ENCODE measurements at regions not wholly inside any gene's neighbourhood (a gene's known extent, or its start where the extent isn't known, plus 50 kb on each side); places are given as distances from the start of the nearest gene placed in this dataset.
A peak's percentile ranks its signal among the peaks of the same experiment; 100 is the strongest.

DNA sequence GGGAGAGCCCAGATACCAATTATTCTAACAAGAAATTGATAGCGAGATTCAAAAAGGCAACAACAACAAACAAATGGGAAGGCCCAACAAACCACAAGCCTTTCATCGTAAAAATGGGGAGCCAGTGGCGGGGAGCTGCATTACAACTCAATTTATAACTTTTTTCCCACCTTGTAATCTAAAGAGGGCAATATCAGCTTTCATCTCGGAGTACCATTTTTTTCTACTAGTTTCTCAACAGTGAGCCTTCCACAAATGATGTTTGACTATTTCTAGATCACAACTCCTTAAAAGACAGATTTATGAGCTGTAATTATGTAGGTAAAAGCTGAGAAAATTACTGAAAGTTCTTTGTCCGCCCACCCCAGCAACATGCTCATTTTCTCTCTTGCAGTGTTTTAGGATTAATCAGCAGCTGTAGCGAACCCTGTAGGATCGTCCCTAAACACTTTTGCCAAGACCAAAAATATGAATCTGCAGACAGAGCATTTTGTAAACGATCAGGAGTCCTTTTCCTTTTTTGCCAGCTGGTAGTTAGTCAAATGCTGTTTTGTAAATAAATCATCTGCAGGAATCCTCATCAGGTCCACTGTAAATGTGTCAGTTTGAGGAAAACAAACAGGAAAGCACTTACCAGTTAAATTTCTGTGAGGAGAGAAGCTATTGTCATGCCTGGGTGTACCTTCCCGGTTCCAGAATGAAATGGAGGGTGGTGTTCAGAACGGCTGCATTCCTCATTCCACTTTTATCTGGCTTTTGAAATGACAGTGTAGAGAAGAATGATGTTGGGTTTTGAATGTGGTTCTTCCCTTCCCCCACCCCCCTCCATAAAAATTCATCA lies 53.2 kb downstream of the EEF1B2 start:
- FAIRE-seq (no peak), DNase-seq (ENCODE audit: low spot score) (peak; percentile 44)

DNA sequence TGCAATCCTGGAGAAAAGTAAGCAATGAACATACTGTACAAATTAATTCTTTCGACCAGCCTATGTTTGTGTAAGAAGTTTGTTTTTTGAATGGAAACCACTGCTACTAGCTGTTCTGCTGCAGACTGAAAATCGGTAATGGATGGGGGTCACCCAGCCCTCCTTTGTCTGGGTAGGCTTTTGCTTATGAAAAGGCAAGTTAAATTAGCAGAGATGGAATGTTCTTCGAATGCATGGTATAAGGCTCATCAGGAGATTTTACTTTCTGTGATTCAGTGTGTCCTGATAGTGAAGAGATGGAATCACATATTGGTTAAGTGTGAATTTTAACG lies 53.8 kb downstream of the EEF1B2 start:
- no peak for FAIRE-seq
- no peak for DNase-seq (ENCODE audit: low spot score)

- FAIRE-seq (no peak), DNase-seq (ENCODE audit: low spot score) (no peak)
Observed at GRCh38 chr2:206217166-206217565, 57.3 kb upstream of the ZDBF2 start.

DNA sequence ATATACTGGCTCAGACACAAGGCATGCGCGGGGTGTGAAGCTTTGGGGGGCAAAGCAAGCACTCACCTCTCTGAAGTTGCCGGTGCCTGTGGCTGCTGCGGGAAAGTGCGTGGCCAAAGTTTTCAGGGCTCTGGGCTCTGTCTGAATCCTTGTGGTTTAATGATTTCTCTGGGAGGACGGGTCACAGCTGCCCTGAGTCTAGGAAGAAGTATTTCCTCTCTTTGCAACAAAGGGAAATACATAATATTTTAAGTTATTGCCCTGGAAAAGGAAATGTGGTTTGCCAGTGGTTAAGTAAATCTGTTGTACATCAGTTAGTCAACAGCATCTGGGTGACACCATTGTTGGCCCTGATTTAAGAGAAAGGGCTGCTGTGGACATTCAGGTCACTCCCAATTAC lies 56.7 kb upstream of the ZDBF2 start:
- peak; percentile 11 for DNase-seq (ENCODE audit: low spot score)
- FAIRE-seq, result no peak

- FAIRE-seq (no peak), DNase-seq (ENCODE audit: low spot score) (no peak)
Observed at GRCh38 chr2:206218156-206218555, 56.3 kb upstream of the ZDBF2 start.

GRCh38 chr2:206218796-206219499 lies 55.5 kb upstream of the ZDBF2 start:
- DNase-seq (ENCODE audit: low spot score) (no peak), FAIRE-seq (no peak)

GRCh38 chr2:206219957-206220356 lies 54.5 kb upstream of the ZDBF2 start:
- FAIRE-seq (no peak), DNase-seq (ENCODE audit: low spot score) (no peak)

DNA sequence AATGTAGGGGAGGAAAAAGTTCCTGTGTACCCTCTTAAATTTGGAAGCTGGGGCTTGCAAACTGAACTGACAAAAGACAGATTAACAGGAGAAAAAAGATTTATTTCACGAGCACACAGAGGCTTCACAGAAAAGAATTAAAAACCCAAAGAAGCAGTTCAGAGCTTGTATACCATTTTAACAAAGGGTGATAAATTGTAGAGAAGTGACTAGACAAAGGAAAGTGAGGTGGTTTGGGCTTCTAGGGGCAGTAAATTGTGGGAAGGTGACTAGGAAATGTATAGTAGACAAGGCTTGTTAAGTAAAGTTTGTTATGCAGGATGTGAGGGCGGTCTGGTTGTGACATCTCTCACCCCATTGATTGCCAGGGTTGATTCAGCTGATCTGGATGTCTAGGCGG lies 53.5 kb upstream of the ZDBF2 start:
- DNase-seq (ENCODE audit: low spot score) (no peak), FAIRE-seq (no peak)

Data from RCC 7860 (cell line).